ENCODE measurements at regions not wholly inside any gene's neighbourhood (a gene's known extent, or its start where the extent isn't known, plus 50 kb on each side); places are given as distances from the start of the nearest gene placed in this dataset.

DNA sequence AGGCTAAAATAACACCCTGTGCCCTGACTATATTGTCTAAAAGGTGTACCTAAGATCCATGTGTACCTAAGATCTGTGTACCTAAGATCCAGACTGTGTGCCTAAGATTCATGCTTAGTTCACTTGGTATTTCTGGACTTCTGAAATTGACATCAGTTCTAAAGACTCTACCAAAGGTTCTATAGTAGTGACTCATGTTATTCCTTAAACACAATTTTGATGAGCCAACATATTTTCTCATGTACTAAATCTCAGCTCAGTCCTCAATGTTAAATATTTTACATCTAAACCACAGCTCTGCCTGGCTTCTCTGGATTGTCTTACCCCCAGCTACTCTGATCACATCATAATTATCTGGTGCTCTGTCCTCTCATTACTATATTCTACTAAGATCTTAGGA, 802.3 kb upstream of the SORCS1 start:
- TF ChIP-seq, protein P1, sequence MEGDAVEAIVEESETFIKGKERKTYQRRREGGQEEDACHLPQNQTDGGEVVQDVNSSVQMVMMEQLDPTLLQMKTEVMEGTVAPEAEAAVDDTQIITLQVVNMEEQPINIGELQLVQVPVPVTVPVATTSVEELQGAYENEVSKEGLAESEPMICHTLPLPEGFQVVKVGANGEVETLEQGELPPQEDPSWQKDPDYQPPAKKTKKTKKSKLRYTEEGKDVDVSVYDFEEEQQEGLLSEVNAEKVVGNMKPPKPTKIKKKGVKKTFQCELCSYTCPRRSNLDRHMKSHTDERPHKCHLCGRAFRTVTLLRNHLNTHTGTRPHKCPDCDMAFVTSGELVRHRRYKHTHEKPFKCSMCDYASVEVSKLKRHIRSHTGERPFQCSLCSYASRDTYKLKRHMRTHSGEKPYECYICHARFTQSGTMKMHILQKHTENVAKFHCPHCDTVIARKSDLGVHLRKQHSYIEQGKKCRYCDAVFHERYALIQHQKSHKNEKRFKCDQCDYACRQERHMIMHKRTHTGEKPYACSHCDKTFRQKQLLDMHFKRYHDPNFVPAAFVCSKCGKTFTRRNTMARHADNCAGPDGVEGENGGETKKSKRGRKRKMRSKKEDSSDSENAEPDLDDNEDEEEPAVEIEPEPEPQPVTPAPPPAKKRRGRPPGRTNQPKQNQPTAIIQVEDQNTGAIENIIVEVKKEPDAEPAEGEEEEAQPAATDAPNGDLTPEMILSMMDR (IDR thresholded peaks at IDR 0.05): no peak
- no peak for TF ChIP-seq POLR2A (IDR thresholded peaks at IDR 0.05)

All from heart left ventricle (tissue), 13 donors.